ENCODE measurements at regions not wholly inside any gene's neighbourhood (a gene's known extent, or its start where the extent isn't known, plus 50 kb on each side); places are given as distances from the start of the nearest gene placed in this dataset.
"Not testable (repeated sequence)": the region's sequence is repeated elsewhere in the genome, so short reads cannot be mapped to it uniquely, and the experiment has no call there.

GRCh38 chr4:190121076-190121671, 52.4 kb upstream of the DUX4 start:
- H3K9ac ChIP-seq (ENCODE audit: insufficient read depth, low read depth, low read length); ATAC-seq; POLR2A ChIA-PET; H3K27me3 ChIP-seq (ENCODE audit: control insufficient read depth in 1 of 2, insufficient read depth in 2 of 2, low read length in 2 of 2); CTCF ChIA-PET (ENCODE audit: low intra/inter-chr PET ratio, low total read pairs); H4K20me1 ChIP-seq (ENCODE audit: insufficient read depth, low read length); H3K4me1 ChIP-seq (ENCODE audit: insufficient read depth, low read length); in situ Hi-C loops (cut with HindIII; ENCODE audit: extremely low pct_ligation_motif_present, low pct_unique_long_range_greater_than_20kb); FAIRE-seq; H3K4me3 ChIP-seq (replicated peaks in 1 of 3; ENCODE audit: insufficient read depth in 1 of 3, low read depth in 2 of 3, low read length in 3 of 3); H3K4me2 ChIP-seq (ENCODE audit: low read depth, low read length); H3K79me2 ChIP-seq (ENCODE audit: insufficient read depth, low read length); H3K36me3 ChIP-seq (replicated peaks in 1 of 2; ENCODE audit: control insufficient read depth in 1 of 2, insufficient read depth in 2 of 2, low read length in 2 of 2); H2AFZ ChIP-seq (ENCODE audit: low read length); H3K27ac ChIP-seq (ENCODE audit: extremely low read length, insufficient read depth, low read length); DNase-seq (ENCODE audit: low spot score); BruUV-seq (replicated peaks); intact Hi-C loops (cut with micrococcal nuclease; ENCODE audit: unreplicated experiment): not testable (repeated sequence)
- 96% methylated on average over 116 of the region's 118 CpGs for WGBS (ENCODE audit: low lambda C conversion rate)
- peaks cover 22% of the 10 kb centered on the region for H3K9me3 ChIP-seq (ENCODE audit: low read length)
- TF ChIP-seq, protein P1, sequence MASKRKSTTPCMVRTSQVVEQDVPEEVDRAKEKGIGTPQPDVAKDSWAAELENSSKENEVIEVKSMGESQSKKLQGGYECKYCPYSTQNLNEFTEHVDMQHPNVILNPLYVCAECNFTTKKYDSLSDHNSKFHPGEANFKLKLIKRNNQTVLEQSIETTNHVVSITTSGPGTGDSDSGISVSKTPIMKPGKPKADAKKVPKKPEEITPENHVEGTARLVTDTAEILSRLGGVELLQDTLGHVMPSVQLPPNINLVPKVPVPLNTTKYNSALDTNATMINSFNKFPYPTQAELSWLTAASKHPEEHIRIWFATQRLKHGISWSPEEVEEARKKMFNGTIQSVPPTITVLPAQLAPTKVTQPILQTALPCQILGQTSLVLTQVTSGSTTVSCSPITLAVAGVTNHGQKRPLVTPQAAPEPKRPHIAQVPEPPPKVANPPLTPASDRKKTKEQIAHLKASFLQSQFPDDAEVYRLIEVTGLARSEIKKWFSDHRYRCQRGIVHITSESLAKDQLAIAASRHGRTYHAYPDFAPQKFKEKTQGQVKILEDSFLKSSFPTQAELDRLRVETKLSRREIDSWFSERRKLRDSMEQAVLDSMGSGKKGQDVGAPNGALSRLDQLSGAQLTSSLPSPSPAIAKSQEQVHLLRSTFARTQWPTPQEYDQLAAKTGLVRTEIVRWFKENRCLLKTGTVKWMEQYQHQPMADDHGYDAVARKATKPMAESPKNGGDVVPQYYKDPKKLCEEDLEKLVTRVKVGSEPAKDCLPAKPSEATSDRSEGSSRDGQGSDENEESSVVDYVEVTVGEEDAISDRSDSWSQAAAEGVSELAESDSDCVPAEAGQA (IDR thresholded peaks at IDR 0.05; ENCODE audit: low read depth) = peak; percentile 8; the same call in 1 of the 2 replicates
- TF ChIP-seq, protein P1 (CRISPR knock-in tag; IDR thresholded peaks at IDR 0.05; ENCODE audit: borderline replicate concordance) = not testable (repeated sequence)
